AG04449 (cell line): ENCODE measurements at regions not wholly inside any gene's neighbourhood (a gene's known extent, or its start where the extent isn't known, plus 50 kb on each side); places are given as distances from the start of the nearest gene placed in this dataset.
"Not testable (repeated sequence)": the region's sequence is repeated elsewhere in the genome, so short reads cannot be mapped to it uniquely, and the experiment has no call there.

Experiments used
- CTCF ChIA-PET: fragments of 350-600 bp; formaldehyde crosslinking; extraction: SDS; loops from one replicate; lab custom pipeline; 2021; ENCODE audit warnings: antibody characterized with exemption; lab: Yijun Ruan, JAX
- POLR2A ChIA-PET: fragments of 400-600, 350-600 bp; formaldehyde crosslinking; extraction: SDS; loops from one replicate; lab custom pipeline; 2020; ENCODE audit warnings: antibody characterized with exemption, inconsistent platforms; lab: Yijun Ruan, JAX
- DNase-seq: peaks from one replicate; pipeline ENCODE4 v3.0.0-alpha.2; 2010; ENCODE audit warnings: low read depth, low spot score
- H3K4me3 ChIP-seq: 2 replicates; pipeline ENCODE4 v1.5.1; 2011; ENCODE audit warnings: low read depth, mild to moderate bottlenecking, control low read depth, low read length
- CTCF ChIP-seq: IDR thresholded peaks from one replicate; pipeline ENCODE4 v1.5.1; 2011; ENCODE audit warnings: mild to moderate bottlenecking, moderate library complexity, low read length, control low read depth, inconsistent platforms; ENCODE audit not compliant: insufficient read depth; ENCODE audit errors: missing control alignments

GRCh38 chr12:46478123-46478522 lies 105.5 kb upstream of the SLC38A2 start:
- ChIA-PET POLR2A (no interaction called here), CTCF (no interaction called here)
- H3K4me3 ChIP-seq: no peak overlapping the region
- no peak for TF ChIP-seq CTCF
- no peak for DNase-seq

- no peak overlapping the region for H3K4me3 ChIP-seq
- DNase-seq: no peak
- CTCF ChIA-PET: no interaction called here
- POLR2A ChIA-PET: no interaction called here
- TF ChIP-seq CTCF: no peak
Measured at GRCh38 chr12:46477541-46477940, 105.0 kb upstream of the SLC38A2 start.

GRCh38 chr12:46475972-46476645 lies 103.5 kb upstream of the SLC38A2 start:
- H3K4me3 ChIP-seq: no peak overlapping the region
- ChIA-PET POLR2A (no interaction called here), CTCF (no interaction called here)
- no peak for TF ChIP-seq CTCF
- no peak for DNase-seq

DNA sequence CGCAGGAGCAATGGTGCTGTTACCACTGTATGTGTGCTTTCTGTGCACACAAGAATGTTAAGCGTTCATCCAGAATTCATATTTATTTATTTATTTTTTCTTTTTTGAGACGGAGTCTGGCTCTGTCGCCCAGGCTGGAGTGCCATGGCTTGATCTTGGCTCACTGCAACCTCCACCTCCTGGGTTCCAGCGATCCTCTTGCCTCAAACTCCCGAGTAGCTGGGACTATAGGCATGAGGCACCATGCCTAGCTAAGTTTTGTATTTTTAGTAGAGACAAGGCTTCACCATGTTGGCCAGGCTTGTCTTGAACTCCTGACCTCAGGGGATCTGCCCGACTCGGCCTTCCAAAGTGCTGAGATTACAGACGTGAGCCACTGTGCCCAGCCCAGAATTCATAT lies 101.8 kb upstream of the SLC38A2 start:
- DNase-seq, H3K4me3 ChIP-seq: not testable (repeated sequence)
- POLR2A ChIA-PET: interaction anchor here (0.7 kb wide), 1 partner anchor 103 kb away, joined by 3 read pairs; no protein-coding TSS in a partner anchor
- CTCF ChIA-PET: interaction anchor here (0.9 to 1.5 kb wide), 2 partner anchors 11 to 92 kb away, joined by 3 read pairs; no protein-coding TSS in a partner anchor

DNA sequence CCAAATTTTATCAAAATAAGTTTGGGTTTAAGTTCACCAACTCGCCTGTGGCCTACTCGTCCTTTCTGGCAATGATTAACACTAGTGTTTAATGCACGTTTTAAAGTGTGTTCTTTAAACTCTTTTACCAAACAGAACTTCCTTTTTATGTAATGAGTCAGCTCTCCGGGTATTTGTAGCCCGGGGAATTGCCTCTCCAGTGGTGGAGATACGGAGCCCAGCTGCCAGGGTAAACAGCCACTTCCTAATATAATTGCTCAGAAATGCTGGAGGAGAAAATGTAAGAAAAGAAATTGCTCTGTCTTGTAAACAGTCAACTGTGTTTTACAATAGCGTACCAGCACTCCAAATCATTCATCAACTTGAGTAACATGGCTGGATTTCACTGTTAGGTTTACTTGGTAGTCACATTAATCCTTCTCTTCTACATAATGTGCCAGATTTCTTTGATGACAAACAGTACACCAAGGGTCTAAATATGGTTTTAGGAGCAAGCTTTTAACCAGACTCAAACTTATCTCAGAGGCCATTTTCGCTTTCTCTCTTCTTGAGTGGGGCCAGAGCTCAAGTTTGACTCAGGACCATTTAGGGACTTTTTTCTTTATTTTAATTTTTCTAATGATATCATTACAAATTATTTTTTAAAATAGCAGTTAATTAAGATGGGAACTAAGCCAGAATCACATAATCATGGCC lies 101.2 kb upstream of the SLC38A2 start:
- no peak for TF ChIP-seq CTCF
- H3K4me3 ChIP-seq: no peak overlapping the region
- CTCF ChIA-PET: interaction anchor here (0.9 to 1.5 kb wide), 2 partner anchors 11 to 91 kb away, joined by 3 read pairs; no protein-coding TSS in a partner anchor
- peak; percentile 76 for DNase-seq
- POLR2A ChIA-PET: interaction anchor here (0.7 kb wide), 1 partner anchor 102 kb away, joined by 3 read pairs; no protein-coding TSS in a partner anchor

GRCh38 chr12:46472893-46473633 lies 100.5 kb upstream of the SLC38A2 start:
- ChIA-PET POLR2A (no interaction called here), CTCF (no interaction called here)
- DNase-seq: no peak
- no peak for TF ChIP-seq CTCF
- no peak overlapping the region for H3K4me3 ChIP-seq
